GM23338 (cell line): ENCODE measurements at regions not wholly inside any gene's neighbourhood (a gene's known extent, or its start where the extent isn't known, plus 50 kb on each side); places are given as distances from the start of the nearest gene placed in this dataset.

Experiments
- ATAC-seq: fragments of 200-7000 bp; cut with Tn5 transposase; 3 replicates; pipeline ENCODE4 v1.9.1; 2020
- DNase-seq: peaks from one replicate; pipeline ENCODE4 v3.0.0-alpha.2; 2015; ENCODE audit warnings: low spot score
- H2AFZ ChIP-seq: fragments of 200-600 bp; sonication (generic); 2 replicates; pipeline ENCODE4 v1.8.0; 2016; ENCODE audit warnings: antibody characterized with exemption, mild to moderate bottlenecking, moderate library complexity
- H3F3A ChIP-seq: fragments of 200-600 bp; sonication (generic); replicated peaks from 2 replicates; pipeline ENCODE4 v1.8.0; 2017; ENCODE audit warnings: antibody characterized with exemption, mixed run types, low read depth
- H3K27ac ChIP-seq: fragments of 200-600 bp; sonication (generic); 2 replicates; pipeline ENCODE4 v1.6.1; 2016; ENCODE audit warnings: low read depth
- H3K27me3 ChIP-seq: fragments of 200-600 bp; sonication (generic); 2 replicates; pipeline ENCODE4 v1.8.0; 2016; ENCODE audit warnings: mild to moderate bottlenecking, mixed run types, moderate library complexity; ENCODE audit not compliant: insufficient read depth
- H3K36me3 ChIP-seq: fragments of 200-600 bp; sonication (generic); 2 replicates; pipeline ENCODE4 v1.8.0; 2016; ENCODE audit warnings: mild to moderate bottlenecking; ENCODE audit not compliant: insufficient read depth
- H3K4me1 ChIP-seq: fragments of 200-600 bp; sonication (generic); 2 replicates; pipeline ENCODE4 v1.8.0; 2016; ENCODE audit warnings: mild to moderate bottlenecking, moderate library complexity; ENCODE audit not compliant: insufficient read depth
- H3K4me2 ChIP-seq: fragments of 200-600 bp; sonication (generic); 2 replicates; pipeline ENCODE4 v1.7.1; 2017; ENCODE audit warnings: mixed run types
- H3K4me3 ChIP-seq: fragments of 200-600 bp; sonication (generic); 2 replicates; pipeline ENCODE4 v1.6.1; 2016; ENCODE audit warnings: mixed run types
- H3K79me2 ChIP-seq: fragments of 200-600 bp; sonication (generic); replicated peaks from 2 replicates; pipeline ENCODE4 v1.8.0; 2017; ENCODE audit warnings: mild to moderate bottlenecking; ENCODE audit not compliant: insufficient read depth
- H3K9me2 ChIP-seq: fragments of 200-600 bp; sonication (generic); 2 replicates; pipeline ENCODE4 v1.8.0; 2017; ENCODE audit not compliant: insufficient read depth
- H4K20me1 ChIP-seq: fragments of 200-600 bp; sonication (generic); replicated peaks from 2 replicates; pipeline ENCODE4 v1.8.0; 2017; ENCODE audit warnings: mild to moderate bottlenecking; ENCODE audit not compliant: insufficient read depth
- H3K27ac Mint-ChIP-seq: 2 replicates; pipeline ENCODE4 v1.8.0; 2020; ENCODE audit warnings: inconsistent platforms, mild to moderate bottlenecking, moderate library complexity, mixed read lengths
- H3K27me3 Mint-ChIP-seq: 3 replicates; pipeline ENCODE4 v1.8.0; 2022; ENCODE audit warnings: low read depth, mild to moderate bottlenecking, moderate library complexity, mixed read lengths, inconsistent platforms; ENCODE audit not compliant: insufficient read depth, poor library complexity
- H3K36me3 Mint-ChIP-seq: 3 replicates; pipeline ENCODE4 v1.8.0; 2021; ENCODE audit warnings: low read depth, mild to moderate bottlenecking, inconsistent platforms, moderate library complexity, mixed read lengths
- H3K4me1 Mint-ChIP-seq: 3 replicates; pipeline ENCODE4 v1.8.0; 2020; ENCODE audit warnings: mild to moderate bottlenecking, inconsistent platforms, mixed read lengths
- H3K4me3 Mint-ChIP-seq: 3 replicates; pipeline ENCODE4 v1.8.0; 2021; ENCODE audit warnings: moderate library complexity, mild to moderate bottlenecking, inconsistent platforms, mixed read lengths
- H3K9me3 Mint-ChIP-seq: 3 replicates; pipeline ENCODE4 v1.8.0; 2020; ENCODE audit warnings: moderate library complexity, mild to moderate bottlenecking, inconsistent platforms, mixed read lengths
- CREB1 ChIP-seq: fragments of 250-450 bp; sonication (Bioruptor Pico); IDR thresholded peaks from 2 replicates; pipeline ENCODE4 v1.5.0; 2020; ENCODE audit warnings: low read depth, mild to moderate bottlenecking, moderate library complexity
- EZH2phosphoT487 ChIP-seq: fragments of 200-600 bp; sonication (generic); IDR thresholded peaks from one replicate; pipeline ENCODE4 v1.8.1; 2018; ENCODE audit warnings: antibody characterized with exemption; ENCODE audit not compliant: unreplicated experiment
- NANOG ChIP-seq: IDR thresholded peaks from 2 replicates; pipeline ENCODE4 v1.6.1; 2016; ENCODE audit warnings: antibody characterized with exemption, borderline replicate concordance
- POLR2AphosphoS5 ChIP-seq: IDR thresholded peaks from 2 replicates; pipeline ENCODE4 v1.6.1; 2016; ENCODE audit warnings: antibody characterized with exemption, low read depth
- ZNF331 ChIP-seq: fragments of 250-450 bp; sonication (Bioruptor Pico); IDR thresholded peaks from 2 replicates; pipeline ENCODE4 v1.5.0; 2020; ENCODE audit warnings: low read depth, mild to moderate bottlenecking, moderate library complexity
- ZNF462 ChIP-seq: fragments of 250-450 bp; sonication (Bioruptor Pico); IDR thresholded peaks from 2 replicates; pipeline ENCODE4 v1.5.0; 2020; ENCODE audit warnings: mild to moderate bottlenecking, moderate library complexity

- no peak for TF ChIP-seq ZNF462 (CRISPR knock-in tag)
- TF ChIP-seq EZH2phosphoT487: no peak
- TF ChIP-seq CREB1 (CRISPR knock-in tag): no peak
- TF ChIP-seq POLR2AphosphoS5: no peak
- no peak for TF ChIP-seq NANOG
- TF ChIP-seq ZNF331 (CRISPR knock-in tag): no peak
Measured at GRCh38 chr14:49196327-49196726, 389.9 kb downstream of the RPS29 start (continued).

GRCh38 chr14:49194067-49194466, 392.1 kb downstream of the RPS29 start:
- H3K4me3 Mint-ChIP-seq: no peak overlapping the region
- no peaks in the 10 kb centered on the region for H3K36me3 Mint-ChIP-seq
- no peaks in the 10 kb centered on the region for H3K4me1 ChIP-seq
- H3K4me1 Mint-ChIP-seq: peaks cover 7% of the 10 kb centered on the region
- no peaks in the 10 kb centered on the region for H3K79me2 ChIP-seq
- H3K27me3 ChIP-seq: no peaks in the 10 kb centered on the region
- H3K27me3 Mint-ChIP-seq: no peaks in the 10 kb centered on the region
- H4K20me1 ChIP-seq: no peaks in the 10 kb centered on the region
- H3K4me3 ChIP-seq: no peak overlapping the region
- no peaks in the 10 kb centered on the region; the same call in 2 of the 3 replicates for H3K9me3 Mint-ChIP-seq
- H3F3A ChIP-seq: no peaks in the 10 kb centered on the region
- 0 out of 2 replicates have a peak overlapping the region, but pooled peaks have one; percentile 24 for H2AFZ ChIP-seq
- ATAC-seq (no peak), DNase-seq (no peak)
- no peaks in the 10 kb centered on the region for H3K9me2 ChIP-seq
- H3K27ac Mint-ChIP-seq: no peak overlapping the region
- no peak overlapping the region for H3K27ac ChIP-seq
- H3K36me3 ChIP-seq: no peaks in the 10 kb centered on the region
- no peak overlapping the region for H3K4me2 ChIP-seq
- TF ChIP-seq POLR2AphosphoS5: no peak
